ENCODE measurements at regions not wholly inside any gene's neighbourhood (a gene's known extent, or its start where the extent isn't known, plus 50 kb on each side); places are given as distances from the start of the nearest gene placed in this dataset.

DNA sequence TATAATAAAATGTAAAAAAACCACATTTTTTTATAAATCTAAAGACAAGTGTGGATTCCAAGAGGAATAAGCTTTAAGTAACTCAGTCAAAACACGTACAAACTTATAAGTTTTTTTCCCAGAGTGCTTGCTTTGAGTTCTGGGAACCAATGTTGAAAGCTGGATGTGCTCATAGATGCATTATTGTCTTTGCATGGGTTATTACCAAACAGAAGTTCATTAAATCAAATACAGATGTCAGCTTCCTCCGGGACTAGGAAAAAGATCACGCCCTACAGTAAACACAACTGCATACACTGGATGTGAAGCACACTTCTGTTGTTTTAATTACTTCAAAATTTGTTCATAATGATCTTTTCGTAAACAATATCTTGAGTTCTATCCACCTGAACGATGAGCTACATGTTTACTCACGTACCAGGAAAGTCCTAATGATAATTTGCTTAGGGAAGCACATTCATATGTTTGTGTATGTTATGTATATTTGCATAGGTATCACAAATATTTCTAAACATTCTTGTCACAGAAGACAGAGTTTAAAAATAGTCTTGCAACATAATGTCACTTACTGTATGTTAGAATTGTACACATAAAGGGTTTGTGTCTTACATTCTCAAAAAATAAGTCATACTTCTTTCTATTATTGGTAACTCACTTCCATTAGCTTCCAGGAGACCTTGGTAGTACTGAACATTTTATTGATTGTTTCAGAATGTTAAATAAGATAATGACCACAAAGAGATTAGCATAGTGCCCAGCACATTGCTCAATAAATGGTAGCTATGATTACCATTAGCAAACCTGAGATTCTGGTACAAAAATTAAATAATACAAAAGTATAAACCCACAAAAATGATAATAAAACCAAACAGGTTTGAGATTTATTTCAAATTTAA, 427.4 kb downstream of the CETN3 start:
- no peak for DNase-seq

DNA sequence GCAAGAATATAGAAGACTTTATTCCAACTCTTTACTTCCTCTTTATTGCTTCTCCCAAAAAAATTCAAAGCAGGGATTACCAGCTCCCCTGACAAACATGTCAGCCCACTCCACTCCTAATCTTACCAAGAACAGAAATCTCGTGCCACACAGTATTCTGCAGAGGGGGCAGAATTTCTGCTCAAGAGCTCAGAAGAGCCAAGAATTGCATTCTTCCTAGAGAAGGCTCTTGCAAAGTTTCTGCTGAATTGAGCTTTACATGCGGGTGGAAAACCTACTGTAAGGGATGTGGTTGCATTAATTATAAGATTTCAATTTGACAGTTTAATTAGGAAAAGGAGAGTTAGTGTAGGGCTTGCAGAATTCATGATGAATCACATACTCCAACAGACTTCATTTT, 428.5 kb downstream of the CETN3 start:
- DNase-seq: no peak

DNA sequence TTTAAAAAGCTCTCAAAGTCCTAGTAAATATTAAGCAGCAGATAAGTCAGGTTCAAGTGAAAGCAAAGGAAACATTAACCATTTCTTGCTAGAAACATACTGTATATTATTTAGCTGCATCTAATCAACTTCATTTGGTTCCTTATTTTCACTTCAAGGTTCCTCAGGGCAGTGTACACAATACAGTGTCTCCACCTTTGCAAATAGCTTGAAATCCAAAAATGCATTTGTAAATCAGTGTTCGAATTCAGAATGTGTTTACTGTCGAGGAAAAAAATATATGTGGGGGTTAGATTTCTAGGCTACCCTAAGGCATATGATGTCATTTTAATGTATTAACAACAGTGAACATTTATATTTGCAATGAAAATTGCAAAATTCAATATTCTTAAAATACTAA, 436.0 kb downstream of the CETN3 start:
- no peak for DNase-seq

DNA sequence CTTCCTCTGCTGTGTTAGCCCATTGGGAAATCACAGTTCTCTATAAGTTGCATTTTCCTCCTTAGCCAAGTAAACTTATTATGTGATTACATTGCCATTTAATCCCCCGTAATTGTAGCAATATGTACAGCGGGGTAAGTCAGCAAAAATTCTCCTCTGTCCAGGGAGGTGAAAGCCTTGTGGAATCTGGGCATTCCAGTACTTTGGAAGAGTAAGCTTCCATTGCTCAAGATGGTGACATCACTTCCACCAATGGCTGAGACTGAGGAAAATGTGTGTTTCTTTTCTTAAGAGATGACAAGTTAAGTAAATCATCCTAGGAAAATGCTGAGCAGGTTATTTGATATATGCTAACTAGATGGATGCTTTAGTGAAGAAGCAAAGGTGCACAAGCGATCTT, 436.7 kb downstream of the CETN3 start:
- no peak for DNase-seq

DNA sequence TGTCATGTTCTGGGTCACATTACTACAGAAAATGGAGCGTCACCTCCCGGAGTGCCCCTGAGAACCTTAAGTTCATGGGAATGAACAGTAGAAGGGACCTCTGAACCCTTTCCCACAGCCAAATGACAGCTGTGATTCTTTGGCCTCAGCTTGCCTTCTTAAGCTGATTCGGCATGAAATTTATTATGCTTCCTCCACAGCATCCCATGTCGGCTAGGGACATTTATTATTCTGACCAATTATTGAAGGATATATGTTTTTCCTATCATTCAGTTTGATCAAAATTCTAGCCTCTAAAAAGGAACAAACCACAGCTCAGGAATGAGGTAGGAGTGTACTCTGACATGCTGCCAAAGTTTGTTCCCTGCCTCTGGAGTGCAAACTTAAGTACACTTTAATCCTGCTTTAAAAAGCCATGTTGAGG, 440.6 kb downstream of the CETN3 start:
- DNase-seq: no peak

DNA sequence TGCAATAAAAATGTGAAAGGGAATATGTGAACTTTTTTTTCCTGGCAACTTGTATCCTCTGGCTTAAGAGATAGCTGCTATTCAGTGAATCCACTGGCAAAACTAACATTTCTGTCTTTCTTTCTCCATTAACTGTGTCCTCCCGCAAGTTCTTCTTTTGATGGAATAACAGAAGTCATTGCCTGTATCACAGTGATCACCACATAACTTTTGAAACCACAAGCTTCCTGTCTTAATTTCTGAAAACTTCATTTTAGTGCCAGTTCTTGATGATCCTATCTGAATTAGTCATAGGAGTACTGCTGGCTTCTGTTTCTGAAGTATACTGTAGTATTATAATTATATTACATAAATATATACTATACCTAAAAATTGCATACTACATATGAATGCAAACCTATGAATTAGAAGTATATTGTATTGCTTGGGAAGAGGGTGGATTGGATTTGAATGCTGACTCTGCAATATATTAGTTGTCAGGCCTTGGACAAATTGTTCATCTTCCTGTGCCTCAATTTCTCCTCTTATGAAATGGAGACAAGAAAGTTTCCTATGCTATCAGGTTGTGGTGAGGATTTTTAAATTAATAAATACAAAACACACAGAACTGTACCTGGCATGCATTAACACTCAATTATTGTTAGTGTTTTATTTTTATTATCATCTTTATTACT, 441.6 kb downstream of the CETN3 start:
- no peak for DNase-seq

DNA sequence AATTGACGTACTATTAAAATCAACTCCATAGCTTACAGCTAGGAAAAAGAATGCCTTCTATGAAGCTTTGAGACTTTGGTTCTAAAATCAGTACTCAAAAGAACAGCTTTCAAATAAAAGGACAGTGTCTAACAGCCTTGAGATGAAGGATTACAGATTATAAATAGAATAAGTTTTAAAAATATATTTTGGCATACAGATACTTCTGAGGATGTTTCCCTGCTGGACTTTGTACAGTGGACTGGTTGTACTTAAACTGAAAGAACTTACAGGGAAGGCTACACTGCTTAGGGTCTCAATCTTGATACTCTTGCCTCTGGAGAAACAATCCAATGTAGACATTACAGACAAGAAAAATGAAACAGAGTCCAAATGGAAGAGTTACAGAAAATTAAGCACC, 452.7 kb downstream of the CETN3 start:
- DNase-seq: no peak

DNA sequence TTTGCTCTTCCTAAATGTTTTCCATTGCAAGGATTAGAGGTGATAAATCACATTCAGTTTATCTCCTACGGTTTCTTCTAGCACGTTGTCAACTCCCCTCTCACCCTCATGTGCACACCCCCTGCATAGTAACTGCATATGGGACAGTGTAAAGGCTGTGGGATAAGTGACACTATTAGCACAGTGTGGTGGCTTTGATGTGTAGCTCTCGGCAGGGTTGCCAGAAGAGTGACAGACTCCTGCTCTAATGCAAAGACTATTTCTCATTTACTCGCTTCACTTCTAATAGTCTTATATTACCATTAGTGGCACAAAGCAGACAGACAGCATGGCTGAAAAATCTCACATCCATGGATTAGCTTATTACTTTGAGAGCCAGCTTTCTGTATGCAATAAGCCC, 454.6 kb downstream of the CETN3 start:
- no peak for DNase-seq

DNA sequence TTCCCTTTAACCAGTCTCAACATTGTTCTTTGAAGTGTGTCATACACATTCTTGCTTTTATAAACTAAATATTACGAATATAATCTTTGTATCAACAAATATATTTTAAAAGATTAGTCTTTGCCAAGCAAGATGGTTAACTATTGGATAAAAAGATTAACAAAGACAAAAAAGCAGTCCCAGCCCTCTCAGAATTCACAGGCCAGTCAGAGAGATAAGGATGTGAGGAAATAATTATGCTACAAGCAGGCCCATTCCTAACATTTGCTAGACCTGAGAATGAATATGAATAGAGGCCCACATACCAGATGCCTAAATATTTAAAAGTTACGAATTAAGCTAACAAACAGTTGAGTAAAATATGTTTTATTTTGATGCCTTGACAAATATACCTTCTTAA, 457.7 kb downstream of the CETN3 start:
- no peak for DNase-seq

DNA sequence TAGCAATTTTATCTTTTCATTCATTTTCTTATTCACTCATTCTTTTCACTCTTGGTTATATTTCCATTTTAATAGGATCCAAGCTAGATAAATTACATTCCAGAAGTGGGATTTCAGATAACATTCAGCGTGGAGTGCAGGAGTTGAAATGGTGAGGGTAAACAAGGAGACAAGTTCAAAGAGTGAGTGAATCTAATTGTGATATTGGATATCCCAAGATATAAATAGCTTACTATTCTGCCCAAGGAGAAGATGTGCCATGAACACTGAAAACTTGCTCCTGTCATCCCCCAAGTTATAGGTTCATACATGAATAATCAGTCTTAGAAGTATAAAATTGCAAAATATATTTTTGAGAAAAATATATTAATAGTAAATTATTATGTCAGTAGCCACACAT, 459.3 kb downstream of the CETN3 start:
- DNase-seq: no peak

DNA sequence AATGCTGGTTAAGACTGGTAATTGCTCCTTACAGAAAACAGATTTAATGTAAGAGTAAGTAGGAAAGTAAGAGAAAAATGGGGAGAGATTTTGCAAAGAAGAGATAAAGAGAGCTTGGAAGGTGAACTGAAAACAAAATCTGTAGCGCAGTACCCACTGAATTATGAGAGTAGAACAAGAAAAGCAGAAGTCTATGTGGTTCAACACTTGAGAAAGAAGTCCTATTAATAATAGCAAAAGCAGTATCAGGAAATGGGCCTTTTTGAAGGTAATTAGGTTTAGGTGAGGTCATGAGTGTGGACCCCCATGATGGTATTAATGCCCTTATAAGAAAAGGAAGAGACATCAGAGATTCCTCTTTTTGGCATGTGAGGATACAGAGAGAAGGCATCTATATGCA, 460.6 kb downstream of the CETN3 start:
- no peak for DNase-seq

DNA sequence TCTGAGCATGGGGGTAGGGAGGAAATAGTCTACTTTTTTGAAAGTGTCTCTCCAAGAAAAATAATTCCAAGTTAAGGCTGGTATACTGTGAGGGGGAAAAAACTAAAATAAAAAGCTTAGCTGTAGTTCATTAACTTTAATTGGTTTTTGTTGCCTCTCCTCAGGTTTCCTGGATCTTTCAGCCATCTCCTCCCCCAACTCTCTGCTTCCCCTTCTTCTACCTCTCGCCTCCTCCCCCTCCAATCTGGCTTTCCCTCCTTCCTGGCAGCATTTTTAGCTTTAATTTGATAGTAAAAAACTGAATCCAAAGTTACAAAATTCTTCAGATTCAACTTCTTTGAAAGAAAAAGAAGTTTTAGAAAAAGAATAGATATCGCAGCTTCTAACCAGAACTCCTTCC, 462.6 kb downstream of the CETN3 start:
- DNase-seq: no peak

DNA sequence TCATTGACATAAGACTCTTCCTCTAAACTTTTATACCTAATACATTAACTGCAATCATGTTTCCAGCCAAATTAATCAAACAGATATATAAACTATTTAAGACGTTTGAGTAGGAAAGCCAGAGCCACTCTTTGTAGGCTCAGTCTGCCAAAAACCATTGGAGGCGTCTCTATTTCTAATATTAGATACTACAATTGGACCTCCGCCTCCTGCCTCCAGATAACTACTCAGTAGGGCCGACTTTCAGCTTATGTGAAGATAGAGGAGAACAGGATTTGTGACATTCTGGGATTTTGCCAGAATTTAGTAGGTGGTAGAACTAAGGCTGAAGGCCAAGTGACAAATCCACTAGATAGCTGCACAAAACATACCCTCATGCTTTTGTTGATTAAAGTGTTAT, 463.0 kb downstream of the CETN3 start:
- DNase-seq: no peak

DNA sequence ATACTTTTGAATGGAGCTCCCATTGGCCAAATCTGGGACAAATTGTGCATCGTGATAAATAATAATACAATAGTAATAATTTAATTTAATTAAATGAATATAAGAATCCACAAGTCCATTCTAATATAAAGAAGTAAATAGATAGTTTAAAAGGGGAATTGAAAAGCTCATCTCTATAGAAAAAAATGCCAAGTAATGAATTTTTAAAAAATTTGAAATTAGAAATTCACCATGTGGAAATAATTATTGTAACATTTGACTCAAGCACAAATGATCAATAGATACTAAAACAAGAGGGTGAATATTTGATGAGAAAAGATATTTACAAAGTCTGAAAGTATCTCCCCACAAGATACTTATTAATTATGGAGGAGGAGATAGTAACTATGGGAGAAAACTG, 467.4 kb downstream of the CETN3 start:
- DNase-seq: no peak

DNA sequence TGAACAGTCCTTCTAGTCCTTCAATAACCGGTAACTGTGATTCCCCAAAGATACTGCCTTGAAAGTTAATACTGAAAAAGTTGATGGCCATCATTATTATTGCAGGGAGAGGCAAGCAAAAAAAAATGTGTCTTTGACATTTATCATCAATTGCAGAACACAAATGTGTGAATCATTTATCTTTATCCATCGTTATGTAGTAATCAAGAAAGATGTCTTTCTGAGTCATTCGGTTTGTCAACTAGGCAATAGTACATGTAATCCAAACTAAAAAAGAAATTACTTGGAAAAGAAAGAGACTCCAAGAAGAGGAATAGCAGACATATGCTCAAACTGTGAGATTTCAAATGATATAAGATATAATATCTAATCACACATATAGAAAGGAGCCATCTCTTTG, 473.0 kb downstream of the CETN3 start:
- no peak for DNase-seq

DNA sequence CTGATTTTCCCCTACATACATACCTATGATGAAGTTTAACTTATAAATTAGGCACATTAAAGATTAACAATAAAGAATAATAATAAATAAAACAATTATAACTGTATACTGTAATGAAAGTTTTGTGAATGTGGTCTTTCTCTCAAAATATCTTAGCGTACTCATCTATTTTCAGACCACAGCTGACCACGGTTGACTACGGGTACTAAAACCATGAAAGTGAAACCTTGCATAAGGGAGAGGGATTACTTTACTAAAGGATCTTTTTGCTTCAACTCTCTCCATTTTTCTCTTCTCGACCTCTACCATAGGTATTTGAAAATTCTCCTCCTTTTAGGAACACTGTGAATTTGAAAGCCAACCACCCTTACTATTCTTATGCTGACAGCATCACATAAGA, 475.5 kb downstream of the CETN3 start:
- DNase-seq: no peak

DNA sequence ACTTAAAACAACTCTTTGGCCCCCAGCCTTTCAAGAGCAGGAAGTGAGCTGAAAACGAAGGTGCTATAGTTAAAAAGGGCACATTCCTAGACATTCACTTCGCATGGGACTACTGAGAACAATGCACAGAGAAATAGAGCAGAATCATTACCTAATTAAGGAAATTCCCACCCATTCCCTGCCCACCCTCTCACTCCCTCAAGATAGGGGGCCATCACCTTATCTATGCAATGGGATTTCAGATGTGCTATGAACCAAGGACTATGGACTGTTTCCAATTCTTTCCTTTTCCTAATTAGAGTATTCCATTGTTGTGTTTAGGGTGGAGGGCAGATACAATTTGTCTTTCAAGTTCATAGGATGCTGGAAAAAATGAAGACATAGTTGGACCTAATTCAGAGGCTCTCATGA, 476.8 kb downstream of the CETN3 start:
- DNase-seq: no peak

DNA sequence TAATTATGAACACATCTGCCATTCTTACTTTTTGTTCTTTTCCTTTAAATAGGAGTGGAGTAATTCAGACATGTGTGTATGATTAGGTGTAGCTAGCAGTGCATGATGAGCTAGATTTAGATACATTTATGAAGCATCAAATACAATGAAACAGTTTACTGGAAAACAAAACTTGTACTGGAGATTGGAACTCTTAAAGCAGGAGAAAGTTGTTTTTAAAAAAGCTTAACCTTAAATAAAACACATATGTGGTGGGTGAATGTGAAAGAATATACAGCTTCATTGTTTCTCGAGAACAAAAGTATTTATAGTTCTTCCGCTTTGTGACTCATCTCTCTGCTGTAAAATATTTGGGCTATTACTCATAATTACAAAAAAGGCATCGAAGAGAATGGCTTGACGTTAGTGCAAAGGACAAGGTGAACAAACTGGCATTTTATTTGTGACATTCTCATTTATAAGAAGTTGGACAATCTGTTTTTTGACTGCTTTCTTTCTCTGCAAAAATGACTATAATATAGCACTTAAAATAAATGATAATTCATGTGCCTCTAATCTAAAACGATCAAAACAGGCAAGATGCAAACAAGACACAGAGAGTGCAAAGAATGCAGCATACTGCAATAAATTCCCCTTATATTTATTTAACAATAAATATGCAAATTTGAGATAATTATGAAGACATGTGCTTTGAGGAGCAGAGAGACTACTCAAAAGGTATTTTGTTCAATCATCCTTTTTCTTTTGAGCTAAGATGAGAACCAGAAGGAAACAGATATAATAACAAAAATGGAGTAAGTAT, 478.8 kb downstream of the CETN3 start:
- no peak for DNase-seq

DNA sequence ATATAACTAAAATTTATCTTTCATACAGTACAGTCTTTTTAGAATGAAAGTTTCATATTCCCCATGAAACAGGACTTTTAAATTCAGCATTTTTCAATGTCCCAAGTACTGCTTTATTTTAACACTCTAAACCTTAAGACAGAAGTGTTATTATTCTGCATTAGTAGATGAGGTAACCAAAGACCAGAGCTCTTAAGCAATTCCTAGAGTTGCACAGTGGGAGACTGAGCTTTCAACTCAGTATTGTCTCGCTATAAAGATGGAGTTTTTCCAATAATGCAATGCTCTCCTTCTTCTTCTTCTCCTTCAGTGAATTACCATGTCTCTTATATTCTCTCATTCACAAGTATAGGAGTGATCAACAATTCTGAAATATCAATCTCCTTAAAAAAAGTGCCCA, 479.7 kb downstream of the CETN3 start:
- no peak for DNase-seq

DNA sequence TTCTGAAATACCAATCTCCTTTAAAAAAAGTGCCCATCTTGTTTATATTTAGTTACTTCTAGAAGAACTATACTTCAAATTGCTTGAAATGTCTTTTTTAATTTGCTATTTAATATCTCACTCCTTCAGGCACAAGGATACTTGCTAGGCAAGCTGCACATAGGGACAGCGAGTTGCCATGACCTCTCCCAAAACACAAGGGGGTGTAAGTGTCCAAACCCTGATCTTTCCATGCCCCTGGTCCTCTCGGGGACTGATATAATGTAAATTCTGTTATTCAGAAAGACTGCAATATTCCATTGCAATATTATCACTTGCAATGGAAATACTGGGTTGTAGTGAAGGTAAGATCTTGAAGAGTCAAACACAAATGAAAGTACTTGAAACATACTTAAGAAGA, 480.4 kb downstream of the CETN3 start:
- DNase-seq: no peak

DNA sequence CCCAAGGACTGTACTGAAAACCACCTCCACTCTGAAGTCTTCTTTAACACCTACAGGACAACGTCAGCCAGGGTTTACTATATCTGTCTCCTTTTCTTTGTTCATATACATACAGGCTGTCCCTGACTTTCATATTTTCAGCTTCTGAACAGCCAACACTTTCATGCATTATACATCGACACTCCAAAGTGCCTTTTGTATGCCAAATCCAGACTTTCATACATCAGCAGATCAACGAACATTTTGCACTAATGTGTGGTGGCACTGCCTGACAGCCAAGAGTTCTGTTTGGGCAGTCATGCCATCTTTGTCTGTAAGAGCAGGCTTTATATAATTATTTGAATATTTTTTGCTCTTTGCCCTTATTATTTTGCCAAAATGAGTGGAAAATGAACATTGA, 487.4 kb downstream of the CETN3 start:
- no peak for DNase-seq

DNA sequence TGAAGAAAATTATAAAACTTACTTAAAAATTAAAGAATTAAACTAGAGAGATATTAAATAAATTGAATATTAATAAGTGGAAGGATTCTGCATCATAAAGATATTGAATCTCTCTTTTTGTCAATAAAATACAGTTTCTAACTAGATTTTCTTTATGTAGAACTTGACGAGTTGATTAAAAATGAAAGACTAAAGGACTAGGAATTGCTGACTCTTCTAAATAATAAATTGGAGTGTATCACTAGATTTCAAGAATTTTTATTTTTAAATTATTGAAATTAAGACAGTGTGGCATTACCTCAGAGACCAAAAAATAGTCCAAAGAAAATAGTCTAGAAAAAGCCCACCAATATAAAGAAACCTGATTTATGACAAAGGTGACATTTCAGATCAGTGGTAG, 492.4 kb downstream of the CETN3 start:
- no peak for DNase-seq

DNA sequence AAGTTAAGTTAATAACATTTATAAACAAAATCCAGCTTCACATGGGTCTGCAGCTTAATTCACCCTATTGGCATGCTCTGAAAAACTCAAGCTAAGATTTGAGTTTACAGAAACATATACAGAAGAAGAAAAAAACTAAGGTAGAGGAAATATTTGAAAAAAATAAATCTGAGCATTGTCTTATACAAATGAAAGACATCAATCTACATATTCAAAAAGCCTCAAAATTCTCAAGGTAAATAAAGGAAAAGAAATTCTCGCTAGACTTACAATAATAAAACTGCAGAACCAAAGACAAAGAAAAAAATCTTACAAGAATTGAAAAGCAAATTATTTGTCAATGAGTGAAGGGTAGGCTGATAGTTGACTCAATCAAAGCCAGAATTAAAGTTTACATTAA, 493.4 kb downstream of the CETN3 start:
- no peak for DNase-seq

DNA sequence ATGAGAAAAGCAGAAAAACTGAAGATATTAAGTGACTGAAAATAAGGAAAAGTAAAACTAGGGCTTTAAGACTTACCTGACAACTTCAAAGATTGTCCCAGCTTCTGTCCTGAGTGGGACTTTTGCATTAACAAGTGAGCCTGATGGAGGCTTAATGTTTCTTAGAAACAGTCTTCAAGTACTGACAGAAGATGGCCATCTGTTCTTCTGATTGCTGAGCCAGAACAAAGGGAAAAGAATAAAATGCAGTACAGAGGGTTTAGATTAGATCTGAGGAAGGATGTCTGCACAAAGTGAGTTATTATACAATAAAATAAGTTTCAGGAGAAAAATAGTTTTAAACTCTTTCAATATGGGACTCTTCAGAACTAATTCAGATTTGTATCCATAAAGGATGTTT, 500.7 kb downstream of the CETN3 start:
- no peak for DNase-seq

Measured in central memory CD4-positive, alpha-beta T cell (primary cell).